ENCODE measurements at regions not wholly inside any gene's neighbourhood (a gene's known extent, or its start where the extent isn't known, plus 50 kb on each side); places are given as distances from the start of the nearest gene placed in this dataset.

DNA sequence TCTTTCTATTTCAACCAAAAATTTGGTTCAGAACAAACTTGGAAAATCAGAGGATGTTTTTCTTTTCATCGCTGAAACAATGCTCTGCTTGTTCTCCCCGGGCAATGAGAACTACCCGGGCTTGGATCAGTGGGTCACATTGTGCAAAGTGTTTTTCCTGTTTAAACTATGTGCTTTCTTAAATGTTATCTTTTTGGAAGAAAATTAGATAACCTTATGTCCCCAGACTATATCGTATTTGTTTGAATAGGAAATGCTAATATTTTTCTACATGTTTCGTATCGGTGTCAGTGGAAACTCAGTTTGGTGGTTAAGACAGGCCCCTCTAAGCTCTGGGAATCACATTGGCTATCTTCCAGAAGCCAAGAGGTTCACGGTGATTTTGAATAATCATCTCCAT is 319.5 kb upstream of the NFE2L3 start:
- peaks cover 4% of the 10 kb centered on the region; the same call in 1 of the 2 replicates for H3K4me1 ChIP-seq (ENCODE audit: low read length)
- H2AFZ ChIP-seq (ENCODE audit: low read length): no peak overlapping the region
- no peaks in the 10 kb centered on the region for H3K9me3 ChIP-seq (ENCODE audit: low read length)
- H3K27me3 ChIP-seq (ENCODE audit: low read length): no peaks in the 10 kb centered on the region
- H3K36me3 ChIP-seq (ENCODE audit: insufficient read depth, low read length): no peaks in the 10 kb centered on the region
- no peaks in the 10 kb centered on the region for H3K9me2 ChIP-seq (replicated peaks; ENCODE audit: insufficient read depth, low read length)
- DNase-seq: no peak
- H3K4me2 ChIP-seq (ENCODE audit: low read depth, low read length, poor library complexity, severe bottlenecking): no peak overlapping the region
- no peaks in the 10 kb centered on the region for H3K79me2 ChIP-seq (ENCODE audit: low read length)
- no peaks in the 10 kb centered on the region for H4K20me1 ChIP-seq (ENCODE audit: insufficient read depth, low read depth, low read length)
- no peak overlapping the region for H3K9ac ChIP-seq (ENCODE audit: low read length)
- no peak overlapping the region for H3K27ac ChIP-seq (ENCODE audit: low read length)
- no peak overlapping the region for H3K4me3 ChIP-seq (ENCODE audit: low read length)

DNA sequence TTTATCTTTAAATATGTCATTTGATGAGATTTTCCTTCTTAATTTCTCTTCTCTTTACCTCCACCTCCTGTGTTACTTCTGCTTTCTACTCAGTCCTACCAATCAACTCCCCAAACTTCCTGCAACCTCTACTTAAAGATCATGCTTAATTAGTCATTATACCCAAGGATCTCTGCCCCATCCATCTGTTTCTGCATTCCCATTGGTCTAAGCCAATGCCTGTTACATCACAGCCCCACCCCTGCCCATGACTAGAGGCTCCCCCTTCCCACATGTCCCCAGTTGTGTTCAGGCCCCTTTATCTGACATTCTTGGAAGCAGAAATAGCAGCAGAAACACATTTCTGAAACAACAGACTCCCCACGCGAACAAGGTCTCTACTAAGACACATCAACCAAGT is 319.1 kb upstream of the NFE2L3 start:
- H3K4me2 ChIP-seq (ENCODE audit: low read depth, low read length, poor library complexity, severe bottlenecking): no peak overlapping the region

DNA sequence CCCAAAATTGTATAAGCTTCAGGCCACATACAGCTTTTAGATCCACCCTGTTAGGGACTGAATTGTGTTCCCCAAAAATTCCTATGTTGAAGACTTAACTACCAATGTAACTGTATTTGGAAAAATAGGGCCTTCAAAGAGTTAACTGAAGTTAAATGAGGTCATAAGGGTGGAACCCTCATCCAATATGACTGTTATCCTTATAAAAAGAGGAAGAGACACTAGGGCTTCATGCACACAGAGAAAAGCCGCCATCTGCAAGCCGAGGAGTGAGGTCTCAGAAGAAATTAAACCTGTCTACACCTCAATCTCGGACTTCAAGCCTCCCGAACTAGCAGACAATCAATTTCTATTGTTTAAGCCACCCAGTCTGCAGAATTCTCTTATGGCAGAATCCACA is 317.9 kb upstream of the NFE2L3 start:
- Histone ChIP-seq H3K4me1 (ENCODE audit: low read length) (peaks cover 4% of the 10 kb centered on the region; the same call in 1 of the 2 replicates), H3K9ac (ENCODE audit: low read length) (no peak overlapping the region), H2AFZ (ENCODE audit: low read length) (no peak overlapping the region), H3K27me3 (ENCODE audit: low read length) (no peaks in the 10 kb centered on the region), H3K9me2 (replicated peaks; ENCODE audit: insufficient read depth, low read length) (no peaks in the 10 kb centered on the region), H3K9me3 (ENCODE audit: low read length) (no peaks in the 10 kb centered on the region), H3K27ac (ENCODE audit: low read length) (no peak overlapping the region), H3K79me2 (ENCODE audit: low read length) (no peaks in the 10 kb centered on the region), H3K4me3 (ENCODE audit: low read length) (no peak overlapping the region), H4K20me1 (ENCODE audit: insufficient read depth, low read depth, low read length) (no peaks in the 10 kb centered on the region), H3K4me2 (ENCODE audit: low read depth, low read length, poor library complexity, severe bottlenecking) (no peak overlapping the region), H3K36me3 (ENCODE audit: insufficient read depth, low read length) (no peaks in the 10 kb centered on the region)
- DNase-seq: no peak

More for the DNA sequence above, 319.1 kb upstream of the NFE2L3 start:
- peaks cover 4% of the 10 kb centered on the region; the same call in 1 of the 2 replicates for H3K4me1 ChIP-seq (ENCODE audit: low read length)
- H3K9ac ChIP-seq (ENCODE audit: low read length): no peak overlapping the region
- no peaks in the 10 kb centered on the region for H3K9me2 ChIP-seq (replicated peaks; ENCODE audit: insufficient read depth, low read length)
- no peaks in the 10 kb centered on the region for H3K9me3 ChIP-seq (ENCODE audit: low read length)
- H3K4me3 ChIP-seq (ENCODE audit: low read length): no peak overlapping the region
- H3K36me3 ChIP-seq (ENCODE audit: insufficient read depth, low read length): no peaks in the 10 kb centered on the region
- H3K79me2 ChIP-seq (ENCODE audit: low read length): no peaks in the 10 kb centered on the region
- no peaks in the 10 kb centered on the region for H3K27me3 ChIP-seq (ENCODE audit: low read length)
- no peak for DNase-seq
- no peaks in the 10 kb centered on the region for H4K20me1 ChIP-seq (ENCODE audit: insufficient read depth, low read depth, low read length)
- H3K27ac ChIP-seq (ENCODE audit: low read length): no peak overlapping the region
- H2AFZ ChIP-seq (ENCODE audit: low read length): no peak overlapping the region

DNA sequence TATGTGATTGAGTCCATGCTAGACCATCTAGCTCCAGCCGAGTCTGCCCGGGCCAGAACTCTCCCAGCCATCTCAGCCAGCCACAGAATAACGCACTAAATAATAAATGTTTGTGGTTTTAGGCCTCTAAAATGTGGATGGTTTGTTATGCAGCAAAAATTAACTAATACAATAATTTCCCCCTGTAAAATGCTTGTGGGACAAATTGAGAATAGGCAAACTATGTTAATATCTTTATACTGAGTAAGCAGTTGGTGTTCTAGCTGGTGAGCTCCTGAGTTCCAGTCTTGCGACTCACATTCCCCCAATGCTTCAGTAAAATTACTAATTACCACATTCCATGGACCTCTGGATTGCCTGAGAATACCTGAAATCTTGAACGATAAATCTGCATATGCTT is 316.8 kb upstream of the NFE2L3 start:
- Histone ChIP-seq H3K36me3 (ENCODE audit: insufficient read depth, low read length) (no peaks in the 10 kb centered on the region), H3K9ac (ENCODE audit: low read length) (no peak overlapping the region), H3K4me1 (ENCODE audit: low read length) (peaks cover 4% of the 10 kb centered on the region; the same call in 1 of the 2 replicates), H3K4me3 (ENCODE audit: low read length) (no peak overlapping the region), H3K27me3 (ENCODE audit: low read length) (no peaks in the 10 kb centered on the region), H4K20me1 (ENCODE audit: insufficient read depth, low read depth, low read length) (no peaks in the 10 kb centered on the region), H3K79me2 (ENCODE audit: low read length) (no peaks in the 10 kb centered on the region), H3K9me3 (ENCODE audit: low read length) (no peaks in the 10 kb centered on the region), H3K27ac (ENCODE audit: low read length) (no peak overlapping the region), H3K9me2 (replicated peaks; ENCODE audit: insufficient read depth, low read length) (no peaks in the 10 kb centered on the region), H2AFZ (ENCODE audit: low read length) (no peak overlapping the region), H3K4me2 (ENCODE audit: low read depth, low read length, poor library complexity, severe bottlenecking) (no peak overlapping the region)
- DNase-seq: no peak

DNA sequence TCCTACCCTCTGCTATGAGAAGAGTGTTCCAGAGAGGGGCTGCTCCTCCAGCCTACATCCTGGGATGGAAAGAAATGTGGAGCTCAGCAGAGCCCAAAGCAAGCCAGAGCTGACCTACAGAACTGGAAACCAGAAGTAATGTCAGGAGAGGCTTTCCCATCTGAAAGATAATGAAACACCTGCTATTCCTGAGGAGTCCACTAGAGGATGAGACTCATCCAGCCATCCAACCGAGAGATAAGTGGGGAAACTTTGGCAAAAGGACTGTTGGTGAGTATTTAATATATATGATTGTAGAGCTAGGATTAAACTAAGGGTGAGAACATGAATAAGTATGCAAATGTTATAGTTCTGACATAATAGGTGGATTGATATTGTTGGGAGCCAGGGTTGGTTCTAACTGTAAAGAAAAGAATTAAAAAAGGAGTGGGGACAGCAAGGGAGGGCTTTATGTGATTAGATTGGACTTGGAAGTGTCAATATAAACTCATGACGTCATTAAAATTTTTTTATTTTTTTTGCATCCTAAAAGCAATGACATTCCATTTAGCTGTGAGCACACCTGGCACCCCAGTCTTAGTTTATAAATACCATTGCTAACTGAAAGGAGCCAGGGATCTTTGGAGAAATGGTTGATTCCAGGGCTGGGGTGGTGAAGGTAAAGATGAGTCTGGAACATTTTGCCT is 312.8 kb upstream of the NFE2L3 start:
- Histone ChIP-seq H3K4me1 (ENCODE audit: low read length) (no peaks in the 10 kb centered on the region), H4K20me1 (ENCODE audit: insufficient read depth, low read depth, low read length) (no peaks in the 10 kb centered on the region), H3K9me2 (replicated peaks; ENCODE audit: insufficient read depth, low read length) (no peaks in the 10 kb centered on the region), H3K36me3 (ENCODE audit: insufficient read depth, low read length) (no peaks in the 10 kb centered on the region), H3K27me3 (ENCODE audit: low read length) (no peaks in the 10 kb centered on the region), H3K27ac (ENCODE audit: low read length) (no peak overlapping the region), H3K4me3 (ENCODE audit: low read length) (no peak overlapping the region), H2AFZ (ENCODE audit: low read length) (no peak overlapping the region), H3K4me2 (ENCODE audit: low read depth, low read length, poor library complexity, severe bottlenecking) (no peak overlapping the region), H3K9me3 (ENCODE audit: low read length) (no peaks in the 10 kb centered on the region), H3K79me2 (ENCODE audit: low read length) (no peaks in the 10 kb centered on the region), H3K9ac (ENCODE audit: low read length) (no peak overlapping the region)
- DNase-seq: peak; percentile 47

DNA sequence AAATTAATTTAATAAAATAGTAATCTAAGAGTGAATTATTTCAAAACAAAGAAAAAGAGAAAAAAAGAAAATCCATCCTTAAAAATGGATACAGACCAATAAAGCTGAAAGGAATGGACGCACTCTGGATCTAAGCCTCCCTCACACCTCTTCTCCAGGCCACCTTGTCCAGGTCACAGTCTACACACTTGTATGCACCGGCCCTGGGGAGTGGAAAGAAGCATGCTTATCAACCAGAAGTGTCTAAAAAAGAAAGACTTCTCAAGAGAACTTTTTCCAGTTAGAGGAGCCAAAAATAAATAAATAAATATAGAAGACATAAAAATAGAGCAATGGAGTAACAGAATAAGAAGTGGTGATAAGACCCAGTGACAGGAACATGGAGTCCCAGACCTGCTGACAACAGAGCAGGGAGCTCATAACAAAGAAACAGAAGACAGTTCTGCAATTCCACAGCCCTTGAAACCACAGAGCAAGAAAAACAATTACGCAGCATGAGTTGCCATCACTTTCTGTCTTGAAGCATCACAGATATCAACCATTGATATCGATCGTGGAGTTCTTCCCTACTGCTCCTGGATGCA is 311.7 kb upstream of the NFE2L3 start:
- no peaks in the 10 kb centered on the region for H3K27me3 ChIP-seq (ENCODE audit: low read length)

DNA sequence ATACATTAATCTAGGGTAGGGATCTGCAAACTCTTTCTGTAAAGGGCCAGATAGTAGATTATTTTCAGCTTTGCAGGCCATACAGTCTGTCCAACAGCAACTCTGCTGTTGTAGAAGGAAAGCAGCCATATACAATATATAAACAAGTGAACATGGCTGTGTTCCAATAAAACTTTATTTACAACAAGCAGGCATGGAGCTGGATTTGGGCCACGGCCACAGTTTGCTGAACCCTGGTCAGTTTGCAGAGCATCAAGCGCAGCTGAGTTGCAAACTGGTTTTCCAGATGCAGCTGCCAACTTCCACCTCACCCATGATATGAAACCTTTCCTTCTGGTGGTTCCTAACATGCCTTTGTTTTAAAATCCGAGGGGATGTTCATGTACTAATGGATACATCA is 310.4 kb upstream of the NFE2L3 start:
- Histone ChIP-seq H3K4me2 (ENCODE audit: low read depth, low read length, poor library complexity, severe bottlenecking) (no peak overlapping the region), H3K9me3 (ENCODE audit: low read length) (no peaks in the 10 kb centered on the region), H3K79me2 (ENCODE audit: low read length) (no peaks in the 10 kb centered on the region), H2AFZ (ENCODE audit: low read length) (no peak overlapping the region), H3K4me3 (ENCODE audit: low read length) (no peak overlapping the region), H3K9me2 (replicated peaks; ENCODE audit: insufficient read depth, low read length) (no peaks in the 10 kb centered on the region), H4K20me1 (ENCODE audit: insufficient read depth, low read depth, low read length) (no peaks in the 10 kb centered on the region), H3K9ac (ENCODE audit: low read length) (no peak overlapping the region), H3K4me1 (ENCODE audit: low read length) (no peaks in the 10 kb centered on the region), H3K27ac (ENCODE audit: low read length) (no peak overlapping the region), H3K27me3 (ENCODE audit: low read length) (no peaks in the 10 kb centered on the region), H3K36me3 (ENCODE audit: insufficient read depth, low read length) (no peaks in the 10 kb centered on the region)
- no peak for DNase-seq

More for the DNA sequence above, 311.7 kb upstream of the NFE2L3 start:
- Histone ChIP-seq H3K27ac (ENCODE audit: low read length) (no peak overlapping the region), H3K9me2 (replicated peaks; ENCODE audit: insufficient read depth, low read length) (no peaks in the 10 kb centered on the region), H3K4me1 (ENCODE audit: low read length) (no peaks in the 10 kb centered on the region), H3K4me2 (ENCODE audit: low read depth, low read length, poor library complexity, severe bottlenecking) (no peak overlapping the region), H3K4me3 (ENCODE audit: low read length) (no peak overlapping the region), H4K20me1 (ENCODE audit: insufficient read depth, low read depth, low read length) (no peaks in the 10 kb centered on the region), H3K9ac (ENCODE audit: low read length) (no peak overlapping the region), H2AFZ (ENCODE audit: low read length) (no peak overlapping the region), H3K36me3 (ENCODE audit: insufficient read depth, low read length) (no peaks in the 10 kb centered on the region), H3K79me2 (ENCODE audit: low read length) (no peaks in the 10 kb centered on the region), H3K9me3 (ENCODE audit: low read length) (no peaks in the 10 kb centered on the region)
- DNase-seq: no peak

DNA sequence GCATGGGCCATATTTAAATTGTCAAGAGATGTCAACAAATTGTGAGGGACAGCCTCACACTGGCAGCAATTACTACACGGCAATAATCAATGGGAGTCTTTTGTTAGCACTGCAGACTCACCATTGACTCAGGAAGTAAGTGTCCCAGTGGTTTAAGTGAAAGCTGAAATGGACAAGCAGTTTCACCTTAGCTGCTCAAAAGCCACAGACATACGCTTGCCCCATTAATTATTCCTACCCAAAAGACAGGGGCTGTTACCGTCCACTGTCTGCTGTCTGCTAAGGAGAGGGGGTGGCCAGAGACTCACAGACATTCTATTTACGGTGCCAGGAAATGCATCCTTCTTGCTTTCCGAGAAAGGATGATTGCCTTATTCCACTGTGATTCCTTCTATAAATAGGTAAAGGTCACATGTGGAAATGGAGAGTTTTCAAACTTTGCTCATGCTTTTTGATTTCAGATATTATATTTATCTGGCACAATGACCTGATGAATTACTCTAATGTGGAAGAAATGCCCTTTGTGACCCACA is 309.7 kb upstream of the NFE2L3 start:
- Histone ChIP-seq H2AFZ (ENCODE audit: low read length) (no peak overlapping the region), H3K36me3 (ENCODE audit: insufficient read depth, low read length) (no peaks in the 10 kb centered on the region)
- no peak for DNase-seq

More for the DNA sequence above, 309.7 kb upstream of the NFE2L3 start:
- H3K27me3 ChIP-seq (ENCODE audit: low read length): no peaks in the 10 kb centered on the region
- no peak overlapping the region for H3K4me3 ChIP-seq (ENCODE audit: low read length)
- H3K27ac ChIP-seq (ENCODE audit: low read length): no peak overlapping the region
- H3K9me3 ChIP-seq (ENCODE audit: low read length): no peaks in the 10 kb centered on the region
- H3K9me2 ChIP-seq (replicated peaks; ENCODE audit: insufficient read depth, low read length): no peaks in the 10 kb centered on the region
- no peak overlapping the region for H3K4me2 ChIP-seq (ENCODE audit: low read depth, low read length, poor library complexity, severe bottlenecking)
- no peaks in the 10 kb centered on the region for H4K20me1 ChIP-seq (ENCODE audit: insufficient read depth, low read depth, low read length)
- no peaks in the 10 kb centered on the region for H3K4me1 ChIP-seq (ENCODE audit: low read length)
- H3K9ac ChIP-seq (ENCODE audit: low read length): no peak overlapping the region
- no peaks in the 10 kb centered on the region for H3K79me2 ChIP-seq (ENCODE audit: low read length)
